ENCODE measurements at regions not wholly inside any gene's neighbourhood (a gene's known extent, or its start where the extent isn't known, plus 50 kb on each side); places are given as distances from the start of the nearest gene placed in this dataset.

- TF ChIP-seq CTCF (conservative IDR thresholded peaks at IDR 0.05; ENCODE audit: low read length) = no peak
- TF ChIP-seq EZH2phosphoT487 (IDR thresholded peaks at IDR 0.05; ENCODE audit: borderline replicate concordance, low read depth, low read length) = no peak
- no peaks in the 10 kb centered on the region for H3K36me3 ChIP-seq (ENCODE audit: insufficient read depth, low read length)
- intact Hi-C loops (cut with micrococcal nuclease; ENCODE audit: unreplicated experiment) = no loop called here
- no peak overlapping the region for H3K4me3 ChIP-seq (ENCODE audit: low read depth, low read length, poor library complexity, severe bottlenecking)
- ChIA-PET POLR2A (no interaction called here), CTCF (ENCODE audit: unreplicated experiment) (no interaction called here)
- no TSS peak for BruUV-seq (replicated peaks)
- no peak overlapping the region for H2AFZ ChIP-seq (ENCODE audit: low read length)
- no peaks in the 10 kb centered on the region for H3K4me1 ChIP-seq (ENCODE audit: insufficient read depth, low read length, poor library complexity, severe bottlenecking)
- H3K9me3 ChIP-seq (ENCODE audit: low read length) = no peaks in the 10 kb centered on the region
- no peak for DNase-seq (ENCODE audit: low spot score)
- H3K79me2 ChIP-seq (ENCODE audit: insufficient read depth, low read depth, low read length) = no peaks in the 10 kb centered on the region
- no peak overlapping the region for H3K4me2 ChIP-seq (ENCODE audit: low read length)
- no peaks in the 10 kb centered on the region for H4K20me1 ChIP-seq (ENCODE audit: insufficient read depth, low read length)
- no peaks in the 10 kb centered on the region for H3K9me2 ChIP-seq (ENCODE audit: insufficient read depth, low read length)
- no peak overlapping the region for H3K27ac ChIP-seq (ENCODE audit: low read depth, low read length, poor library complexity, severe bottlenecking)
Measured at GRCh38 chrY:12423416-12424252, 277.4 kb upstream of the USP9Y start.

GRCh38 chrY:12425506-12425905 lies 275.5 kb upstream of the USP9Y start:
- Histone ChIP-seq H3K4me1 (ENCODE audit: insufficient read depth, low read length, poor library complexity, severe bottlenecking) (no peaks in the 10 kb centered on the region), H3K79me2 (ENCODE audit: insufficient read depth, low read depth, low read length) (no peaks in the 10 kb centered on the region), H3K9me2 (ENCODE audit: insufficient read depth, low read length) (no peaks in the 10 kb centered on the region), H3K4me2 (ENCODE audit: low read length) (no peak overlapping the region), H2AFZ (ENCODE audit: low read length) (no peak overlapping the region), H3K27ac (ENCODE audit: low read depth, low read length, poor library complexity, severe bottlenecking) (no peak overlapping the region), H3K4me3 (ENCODE audit: low read depth, low read length, poor library complexity, severe bottlenecking) (no peak overlapping the region), H3K36me3 (ENCODE audit: insufficient read depth, low read length) (no peaks in the 10 kb centered on the region), H3K9me3 (ENCODE audit: low read length) (no peaks in the 10 kb centered on the region), H4K20me1 (ENCODE audit: insufficient read depth, low read length) (no peaks in the 10 kb centered on the region)
- ChIA-PET POLR2A (interaction anchor here (0.6 kb wide), 1 partner anchor 184 kb away, joined by 3 read pairs; no protein-coding TSS in a partner anchor), CTCF (ENCODE audit: unreplicated experiment) (no interaction called here)
- intact Hi-C loops (cut with micrococcal nuclease; ENCODE audit: unreplicated experiment) = no loop called here
- no TSS peak for BruUV-seq (replicated peaks)
- DNase-seq (ENCODE audit: low spot score) = no peak
- TF ChIP-seq EZH2phosphoT487 (IDR thresholded peaks at IDR 0.05; ENCODE audit: borderline replicate concordance, low read depth, low read length) = no peak
- TF ChIP-seq CTCF (conservative IDR thresholded peaks at IDR 0.05; ENCODE audit: low read length) = no peak

GRCh38 chrY:12427361-12427760 lies 273.7 kb upstream of the USP9Y start:
- H3K4me3 ChIP-seq (ENCODE audit: low read depth, low read length, poor library complexity, severe bottlenecking) = no peak overlapping the region
- no peaks in the 10 kb centered on the region for H3K4me1 ChIP-seq (ENCODE audit: insufficient read depth, low read length, poor library complexity, severe bottlenecking)
- CTCF ChIA-PET (ENCODE audit: unreplicated experiment) = no interaction called here
- no peak overlapping the region for H2AFZ ChIP-seq (ENCODE audit: low read length)
- no TSS peak for BruUV-seq (replicated peaks)
- H3K9me2 ChIP-seq (ENCODE audit: insufficient read depth, low read length) = no peaks in the 10 kb centered on the region
- no peaks in the 10 kb centered on the region for H3K36me3 ChIP-seq (ENCODE audit: insufficient read depth, low read length)
- no peaks in the 10 kb centered on the region for H4K20me1 ChIP-seq (ENCODE audit: insufficient read depth, low read length)
- H3K4me2 ChIP-seq (ENCODE audit: low read length) = no peak overlapping the region
- no peak for DNase-seq (ENCODE audit: low spot score)
- no peaks in the 10 kb centered on the region for H3K9me3 ChIP-seq (ENCODE audit: low read length)
- no peak overlapping the region for H3K27ac ChIP-seq (ENCODE audit: low read depth, low read length, poor library complexity, severe bottlenecking)
- no peaks in the 10 kb centered on the region for H3K79me2 ChIP-seq (ENCODE audit: insufficient read depth, low read depth, low read length)
- intact Hi-C loops (cut with micrococcal nuclease; ENCODE audit: unreplicated experiment) = no loop called here
- POLR2A ChIA-PET = no interaction called here
- TF ChIP-seq CTCF (conservative IDR thresholded peaks at IDR 0.05; ENCODE audit: low read length) (no peak), EZH2phosphoT487 (IDR thresholded peaks at IDR 0.05; ENCODE audit: borderline replicate concordance, low read depth, low read length) (no peak)
